Fibroblast of the aortic adventitia (primary cell): ENCODE measurements at regions not wholly inside any gene's neighbourhood (a gene's known extent, or its start where the extent isn't known, plus 50 kb on each side); places are given as distances from the start of the nearest gene placed in this dataset.
"Not testable (repeated sequence)": the region's sequence is repeated elsewhere in the genome, so short reads cannot be mapped to it uniquely, and the experiment has no call there.

Experiments
- DNase-seq: peaks from one replicate; pipeline ENCODE4 v3.0.0-alpha.2; 2010; ENCODE audit warnings: low read depth
- H3K4me3 ChIP-seq: 2 replicates; pipeline ENCODE4 v1.5.1; 2011; ENCODE audit warnings: low read depth, mild to moderate bottlenecking, control low read depth, low read length, moderate library complexity
- CTCF ChIP-seq: IDR thresholded peaks from 2 replicates; pipeline ENCODE4 v1.5.1; 2011; ENCODE audit warnings: mild to moderate bottlenecking, low read length, control low read depth, inconsistent platforms; ENCODE audit not compliant: insufficient read depth

GRCh38 chr5:17019324-17019723 is 83.2 kb upstream of the MYO10 start:
- TF ChIP-seq CTCF, result no peak
- H3K4me3 ChIP-seq, result no peak overlapping the region
- DNase-seq, result no peak

- no peak for TF ChIP-seq CTCF
- no peak overlapping the region for H3K4me3 ChIP-seq
- no peak for DNase-seq
Measured at GRCh38 chr5:17020678-17021601, 84.9 kb upstream of the MYO10 start.

- TF ChIP-seq CTCF, result no peak
- H3K4me3 ChIP-seq, result no peak overlapping the region
- DNase-seq, result no peak
Measured at GRCh38 chr5:17021602-17021932, 85.5 kb upstream of the MYO10 start.

- no peak for TF ChIP-seq CTCF
- no peak for DNase-seq
- H3K4me3 ChIP-seq, result no peak overlapping the region
Measured at GRCh38 chr5:17022296-17022695, 86.2 kb upstream of the MYO10 start.

- DNase-seq, result no peak
- no peak for TF ChIP-seq CTCF
Measured at GRCh38 chr5:17024686-17025180, 88.6 kb upstream of the MYO10 start.

GRCh38 chr5:17031659-17032277 is 95.7 kb upstream of the MYO10 start:
- DNase-seq, H3K4me3 ChIP-seq: not testable (repeated sequence)

More at GRCh38 chr5:17024686-17025180, 88.6 kb upstream of the MYO10 start:
- H3K4me3 ChIP-seq, result no peak overlapping the region

- DNase-seq, H3K4me3 ChIP-seq: not testable (repeated sequence)
Measured at GRCh38 chr5:17032314-17032985, 96.4 kb upstream of the MYO10 start.

- DNase-seq, H3K4me3 ChIP-seq: not testable (repeated sequence)
Measured at GRCh38 chr5:17034992-17035391, 98.9 kb upstream of the MYO10 start.
